NB4 (cell line): ENCODE measurements at regions not wholly inside any gene's neighbourhood (a gene's known extent, or its start where the extent isn't known, plus 50 kb on each side); places are given as distances from the start of the nearest gene placed in this dataset.
"Not testable (repeated sequence)": the region's sequence is repeated elsewhere in the genome, so short reads cannot be mapped to it uniquely, and the experiment has no call there.

ENCODE experiments used
- DNase-seq: peaks from one replicate; pipeline ENCODE4 v3.0.0; 2010; ENCODE audit warnings: low read depth
- H3K4me3 ChIP-seq: one replicate; pipeline ENCODE4 v1.5.1; 2011; ENCODE audit warnings: mild to moderate bottlenecking, low read depth, low read length, moderate library complexity
- CTCF ChIP-seq: IDR thresholded peaks from one replicate; pipeline ENCODE4 v1.5.1; 2012; ENCODE audit warnings: low read depth, low read length
- MAX ChIP-seq: IDR thresholded peaks from 2 replicates; pipeline ENCODE4 v1.6.1; 2011; ENCODE audit warnings: low read depth, low read length
- MYC ChIP-seq: IDR thresholded peaks from 2 replicates; pipeline ENCODE4 v1.6.1; 2011; ENCODE audit warnings: low read depth, low read length
- POLR2A ChIP-seq: IDR thresholded peaks from 2 replicates; pipeline ENCODE4 v1.6.1; 2011; ENCODE audit warnings: mild to moderate bottlenecking; ENCODE audit not compliant: insufficient read length; ENCODE audit errors: extremely low read depth

- DNase-seq = peak; percentile 5
These were observed 165.6 kb upstream of the POGK start for GRCh38 chr1:166673722-166674121.

GRCh38 chr1:166675213-166675612, 164.1 kb upstream of the POGK start:
- TF ChIP-seq CTCF (no peak), MAX (no peak), POLR2A (no peak), MYC (no peak)
- DNase-seq = no peak
- no peak overlapping the region for H3K4me3 ChIP-seq

More at GRCh38 chr1:166673722-166674121, 165.6 kb upstream of the POGK start:
- TF ChIP-seq MAX (no peak), CTCF (no peak), POLR2A (no peak), MYC (no peak)
- H3K4me3 ChIP-seq = no peak overlapping the region

GRCh38 chr1:166676981-166677380, 162.3 kb upstream of the POGK start:
- TF ChIP-seq CTCF = peak; percentile 9
- no peak for TF ChIP-seq MYC
- TF ChIP-seq MAX = no peak
- DNase-seq = no peak
- no peak overlapping the region for H3K4me3 ChIP-seq

- no peak for DNase-seq
- TF ChIP-seq POLR2A = no peak
- no peak overlapping the region for H3K4me3 ChIP-seq
These were observed 159.9 kb upstream of the POGK start for GRCh38 chr1:166679369-166679768.

GRCh38 chr1:166682588-166682987, 156.7 kb upstream of the POGK start:
- no peak overlapping the region for H3K4me3 ChIP-seq
- DNase-seq = no peak
- TF ChIP-seq MAX (no peak), MYC (no peak), POLR2A (no peak), CTCF (no peak)

GRCh38 chr1:166684669-166685068, 154.6 kb upstream of the POGK start:
- H3K4me3 ChIP-seq, DNase-seq: not testable (repeated sequence)

GRCh38 chr1:166685200-166685599, 154.1 kb upstream of the POGK start:
- DNase-seq = no peak
- H3K4me3 ChIP-seq = no peak overlapping the region
- TF ChIP-seq CTCF (no peak), POLR2A (no peak), MYC (no peak), MAX (no peak)

- H3K4me3 ChIP-seq, DNase-seq: not testable (repeated sequence)
These were observed 153.4 kb upstream of the POGK start for GRCh38 chr1:166685891-166686290.

- DNase-seq, H3K4me3 ChIP-seq: not testable (repeated sequence)
These were observed 148.7 kb upstream of the POGK start for GRCh38 chr1:166690596-166690995.
